GM18508 (cell line): ENCODE measurements at regions not wholly inside any gene's neighbourhood (a gene's known extent, or its start where the extent isn't known, plus 50 kb on each side); places are given as distances from the start of the nearest gene placed in this dataset.

Source experiments
- ATAC-seq: cut with Tn5 transposase; IDR thresholded peaks from one replicate; pipeline ENCODE4 v1.9.1; 2021; ENCODE audit warnings: moderate number of reproducible peaks; ENCODE audit not compliant: insufficient read depth, unreplicated experiment

- ATAC-seq, result no peak
Observed at GRCh38 chr3:43923104-43923882, 232.6 kb downstream of the ABHD5 start.

GRCh38 chr3:43926055-43926454 is 235.3 kb downstream of the ABHD5 start:
- no peak for ATAC-seq

DNA sequence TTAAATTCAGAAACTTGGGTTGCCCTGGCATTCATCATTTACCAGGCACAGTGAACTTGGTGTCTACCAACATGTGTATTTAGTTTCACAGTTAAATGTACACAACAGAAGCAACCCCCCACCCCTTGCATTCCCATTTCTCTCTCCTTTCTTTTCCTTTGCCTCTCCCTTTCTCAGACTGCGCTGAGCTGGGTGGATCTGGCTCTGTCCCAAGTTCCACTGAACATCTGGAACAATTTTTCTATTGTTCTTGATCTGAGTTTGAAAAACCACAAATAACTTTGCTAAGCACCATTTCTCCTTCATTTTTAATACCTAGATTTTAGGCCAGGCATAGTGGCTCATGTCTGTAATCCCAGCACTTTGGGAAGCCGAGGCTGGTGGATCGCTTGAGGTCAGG is 242.2 kb downstream of the ABHD5 start:
- ATAC-seq, result no peak

- no peak for ATAC-seq
Observed at GRCh38 chr3:43948013-43948412, 257.3 kb downstream of the ABHD5 start.

DNA sequence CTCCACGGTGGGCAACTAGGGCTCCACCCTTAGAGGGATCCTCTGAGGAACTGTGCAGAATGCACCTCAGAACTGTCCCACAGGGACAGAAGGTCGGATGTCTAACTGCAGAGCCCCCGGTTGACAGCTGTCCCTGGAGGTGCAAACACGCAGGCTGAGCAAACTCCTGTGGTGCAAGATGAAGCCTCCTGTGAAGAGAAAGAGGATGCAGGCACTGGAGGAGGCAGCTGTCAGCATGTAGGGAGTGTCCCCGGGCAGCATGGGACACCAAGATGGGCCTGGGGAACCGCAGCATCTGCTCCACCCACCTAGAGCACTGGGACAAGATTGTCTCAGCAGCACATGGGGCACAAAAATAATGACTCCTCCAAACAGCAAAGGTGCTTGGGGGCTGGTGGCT is 258.9 kb downstream of the ABHD5 start:
- no peak for ATAC-seq

- no peak for ATAC-seq
Observed at GRCh38 chr3:43950775-43951174, 260.0 kb downstream of the ABHD5 start.

DNA sequence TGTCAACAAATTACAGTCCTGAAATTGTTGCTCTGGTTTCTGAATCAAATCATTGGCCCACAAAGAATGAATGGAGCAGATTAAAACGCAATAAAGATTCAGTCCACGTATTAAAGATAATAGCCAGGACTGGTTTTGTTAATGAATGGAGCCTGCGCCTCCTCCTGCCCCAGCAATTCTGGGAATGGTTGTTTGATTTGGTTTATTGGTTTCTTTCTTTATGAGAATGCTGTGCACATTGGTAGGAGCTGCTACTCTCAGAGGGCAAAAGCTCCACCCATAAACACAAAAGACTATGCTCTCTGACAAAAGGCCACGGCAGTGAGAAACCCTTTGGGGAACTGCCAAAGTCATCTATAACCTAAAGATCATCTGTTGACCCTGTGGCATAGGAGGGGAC is 261.1 kb downstream of the ABHD5 start:
- ATAC-seq, result no peak

- no peak for ATAC-seq
Observed at GRCh38 chr3:43953380-43953779, 262.6 kb downstream of the ABHD5 start.

DNA sequence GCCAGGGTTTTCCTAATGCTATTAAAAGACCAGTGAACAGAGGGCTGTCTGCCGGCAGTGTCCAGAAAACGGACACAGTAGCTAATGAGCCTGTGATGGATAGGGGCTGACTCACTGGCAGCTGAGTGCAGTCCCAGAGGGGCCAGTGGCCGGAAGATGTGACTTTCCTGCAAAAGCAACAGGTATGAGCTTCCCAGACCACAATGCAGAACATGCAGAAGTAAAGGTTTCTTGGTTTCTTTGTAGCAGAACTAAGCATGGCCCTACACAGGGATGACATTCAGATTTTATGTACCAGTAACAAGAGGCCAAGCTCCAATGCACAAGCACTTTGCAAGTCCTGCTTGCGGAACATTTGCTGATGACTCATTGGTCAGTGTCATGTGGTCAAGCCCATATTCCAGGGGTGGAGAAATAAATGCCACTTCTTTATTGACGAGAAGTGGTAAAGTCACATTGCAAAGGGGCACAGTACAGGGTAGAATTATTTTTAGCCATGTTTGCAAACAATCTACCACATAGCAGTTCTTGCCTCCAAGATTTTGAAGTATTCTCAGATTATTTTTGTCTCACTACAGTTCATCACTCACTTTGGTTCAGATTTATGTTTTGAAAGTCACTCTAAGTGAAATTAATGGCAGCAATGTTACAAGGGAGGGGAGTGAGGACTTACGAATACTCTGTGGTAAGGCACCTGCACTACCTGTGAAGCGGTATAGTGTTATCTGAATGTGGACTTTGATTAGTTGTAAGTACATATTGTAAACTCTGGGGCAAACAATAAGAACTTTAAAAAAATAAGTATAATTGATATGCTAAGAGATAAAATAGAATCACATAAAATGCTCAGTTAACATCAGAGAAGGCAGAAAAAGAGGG is 263.3 kb downstream of the ABHD5 start:
- no peak for ATAC-seq

- no peak for ATAC-seq
Observed at GRCh38 chr3:43956945-43957344, 266.2 kb downstream of the ABHD5 start.

- no peak for ATAC-seq
Observed at GRCh38 chr3:43957553-43957952, 266.8 kb downstream of the ABHD5 start.

GRCh38 chr3:43958005-43958770 is 267.4 kb downstream of the ABHD5 start:
- no peak for ATAC-seq

DNA sequence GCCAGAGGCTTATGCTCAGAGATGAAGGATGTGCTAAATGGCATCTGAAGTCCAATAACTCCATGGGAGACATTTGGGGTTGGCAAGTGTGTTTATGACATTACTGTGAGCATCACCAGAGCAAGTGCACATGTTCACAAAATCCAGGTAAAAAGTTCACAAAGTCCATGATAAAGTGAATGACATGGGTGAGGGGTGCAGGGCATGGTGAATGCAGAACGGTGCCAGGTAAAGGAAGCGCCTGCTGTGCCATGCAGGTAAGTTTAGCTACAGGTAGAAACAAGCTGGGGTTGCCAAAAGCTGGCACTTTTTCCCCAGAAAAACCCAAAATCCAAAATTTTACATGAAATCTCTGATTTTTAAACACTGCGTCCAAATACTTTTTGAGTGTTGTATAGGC is 268.2 kb downstream of the ABHD5 start:
- no peak for ATAC-seq

- ATAC-seq, result no peak
Observed at GRCh38 chr3:43959498-43960447, 269.0 kb downstream of the ABHD5 start.

GRCh38 chr3:43960448-43960840 is 269.7 kb downstream of the ABHD5 start:
- ATAC-seq, result no peak

- ATAC-seq, result no peak
Observed at GRCh38 chr3:43962043-43962442, 271.3 kb downstream of the ABHD5 start.

- no peak for ATAC-seq
Observed at GRCh38 chr3:43963208-43963607, 272.5 kb downstream of the ABHD5 start.

DNA sequence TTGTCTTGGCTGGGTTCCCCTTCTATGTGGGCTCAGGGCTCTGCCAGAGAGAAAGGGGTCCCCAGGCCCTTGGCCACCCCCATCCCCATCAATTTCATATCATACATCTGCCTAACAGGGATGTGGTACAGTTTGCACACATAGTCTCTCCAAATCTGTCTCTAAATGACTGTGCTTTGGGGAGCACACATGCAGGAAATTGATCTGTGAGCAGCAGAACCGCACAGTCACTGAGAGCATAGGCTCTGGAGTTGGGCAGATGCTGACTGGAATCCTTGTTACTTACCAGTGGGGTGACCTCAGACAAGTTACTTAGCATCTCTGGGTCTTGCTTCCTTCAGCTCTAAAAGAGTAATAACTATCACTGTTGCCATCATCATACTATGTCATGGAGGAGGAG is 273.9 kb downstream of the ABHD5 start:
- ATAC-seq, result no peak

- no peak for ATAC-seq
Observed at GRCh38 chr3:43965656-43966055, 274.9 kb downstream of the ABHD5 start.

DNA sequence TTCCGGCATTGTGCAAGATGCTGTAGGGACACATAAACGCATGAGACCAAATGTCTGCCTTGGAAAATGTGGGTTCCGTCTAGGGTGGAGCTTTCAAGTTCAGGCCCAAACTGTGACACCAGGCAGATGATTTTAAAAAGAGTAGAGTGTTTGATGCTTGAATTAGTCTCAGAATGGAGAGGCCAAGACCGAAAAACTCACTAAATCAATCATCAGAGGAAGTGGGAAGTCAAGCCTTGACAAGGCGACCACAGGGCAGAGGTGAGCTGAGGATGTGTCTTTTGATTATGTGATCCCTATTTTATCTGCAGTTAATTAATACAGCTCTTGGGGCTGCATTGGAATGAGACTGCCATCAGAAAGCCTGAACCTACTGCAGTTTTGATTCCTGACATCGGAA is 275.4 kb downstream of the ABHD5 start:
- no peak for ATAC-seq
